ENCODE measurements at regions not wholly inside any gene's neighbourhood (a gene's known extent, or its start where the extent isn't known, plus 50 kb on each side); places are given as distances from the start of the nearest gene placed in this dataset.

DNA sequence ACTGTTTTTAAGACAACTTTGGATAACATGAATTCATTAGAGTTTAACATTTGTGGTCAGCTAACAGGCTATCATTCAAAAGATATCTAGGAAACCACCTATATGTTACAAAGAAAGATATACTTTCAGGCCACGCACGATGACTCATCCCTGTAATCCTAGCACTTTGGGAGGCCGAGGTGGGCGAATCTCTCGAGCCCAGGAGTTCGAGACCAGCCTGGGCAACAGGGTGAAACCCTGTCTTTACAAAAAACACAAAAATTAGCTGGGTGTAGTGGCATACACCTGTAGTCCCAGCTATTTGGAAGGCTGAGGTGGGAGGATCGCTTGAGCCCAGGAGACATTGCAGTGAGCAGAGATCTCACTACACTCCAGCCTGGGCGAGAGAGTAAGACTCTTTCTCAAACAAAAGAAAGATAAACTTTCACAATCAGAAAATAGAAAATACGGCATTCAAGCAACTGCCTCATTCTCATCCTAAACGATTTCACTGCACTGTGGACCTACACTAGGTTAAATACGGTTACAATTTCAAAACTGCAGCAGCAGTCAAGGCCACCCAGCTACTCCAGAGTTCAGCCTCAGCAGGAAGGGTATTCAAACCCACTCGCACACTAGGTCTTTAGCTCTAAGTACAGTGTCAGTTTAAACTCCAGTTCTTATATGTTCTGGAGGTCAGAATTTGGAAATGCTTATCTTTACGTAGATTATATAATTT lies 250.0 kb upstream of the SLC39A10 start:
- no peaks in the 10 kb centered on the region for H3K27me3 ChIP-seq (ENCODE audit: insufficient read depth, low read length)
- no peak overlapping the region for H3K18ac ChIP-seq (ENCODE audit: low read length)
- H2BK120ac ChIP-seq (ENCODE audit: insufficient read depth, low read length, poor library complexity) = no peak overlapping the region
- no peak overlapping the region for H2BK12ac ChIP-seq (ENCODE audit: low read length)
- H3K4me1 ChIP-seq (ENCODE audit: control insufficient read depth in 1 of 2, insufficient read depth in 2 of 2, low read length in 2 of 2) = no peaks in the 10 kb centered on the region
- H4K8ac ChIP-seq (ENCODE audit: low read depth, low read length) = peak overlapping the region; percentile 38
- no peak overlapping the region for H3K23ac ChIP-seq (ENCODE audit: low read length)
- H2AK5ac ChIP-seq (ENCODE audit: low read length) = no peak overlapping the region
- H3K4ac ChIP-seq (ENCODE audit: low read depth, low read length) = no peak overlapping the region
- no peaks in the 10 kb centered on the region for H3K9me3 ChIP-seq (ENCODE audit: insufficient read depth, low read depth, low read length)
- H3K9ac ChIP-seq (ENCODE audit: low read length) = no peak overlapping the region
- H3K79me2 ChIP-seq (ENCODE audit: control insufficient read depth, insufficient read depth, low read length, poor library complexity) = no peaks in the 10 kb centered on the region
- H3K14ac ChIP-seq (ENCODE audit: low read length) = no peak overlapping the region
- no peak overlapping the region for H3K4me3 ChIP-seq (ENCODE audit: low read depth, low read length)
- no CpG with 5 or more reads among the region's 13 CpGs for WGBS (ENCODE audit: extremely low coverage, insufficient coverage, insufficient read length)
- H3K4me2 ChIP-seq (ENCODE audit: low read length) = no peak overlapping the region
- H4K91ac ChIP-seq (ENCODE audit: low read depth, low read length) = no peak overlapping the region
- no peak for DNase-seq
- H3K27ac ChIP-seq (ENCODE audit: low read depth, low read length) = no peak overlapping the region
- H3K36me3 ChIP-seq (ENCODE audit: control insufficient read depth in 1 of 2, insufficient read depth in 2 of 2, low read length in 2 of 2) = no peaks in the 10 kb centered on the region
- no peak overlapping the region for H2BK5ac ChIP-seq (ENCODE audit: low read depth, low read length, poor library complexity)
- no peak overlapping the region for H2AFZ ChIP-seq (ENCODE audit: insufficient read depth, low read length, poor library complexity)
- H3K79me1 ChIP-seq (ENCODE audit: low read length) = no peaks in the 10 kb centered on the region
- H4K12ac ChIP-seq (ENCODE audit: low read depth, low read length) = no peak overlapping the region

DNA sequence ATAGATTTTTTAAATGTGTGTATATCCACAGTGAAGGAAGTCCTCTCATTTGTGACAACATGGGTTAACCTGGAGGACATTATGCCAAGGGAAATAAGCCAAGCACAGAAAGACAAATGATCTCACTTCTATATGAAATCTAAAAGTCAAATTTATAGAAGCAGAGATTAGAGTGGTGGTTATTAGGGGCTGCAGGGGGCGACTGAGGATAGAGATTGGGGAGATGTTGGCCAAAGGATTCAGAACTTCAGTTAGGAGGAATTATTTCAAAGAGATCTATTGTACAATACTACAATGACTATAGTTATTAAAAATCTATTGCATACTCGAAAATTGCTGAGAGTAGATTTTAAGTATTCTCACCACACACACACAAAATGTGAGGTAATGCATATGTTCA lies 252.4 kb upstream of the SLC39A10 start:
- H3K9me3 ChIP-seq (ENCODE audit: insufficient read depth, low read depth, low read length) = no peaks in the 10 kb centered on the region
- no peak overlapping the region for H4K12ac ChIP-seq (ENCODE audit: low read depth, low read length)
- H2BK5ac ChIP-seq (ENCODE audit: low read depth, low read length, poor library complexity) = no peak overlapping the region
- no peak overlapping the region for H3K4me2 ChIP-seq (ENCODE audit: low read length)
- no peaks in the 10 kb centered on the region for H3K36me3 ChIP-seq (ENCODE audit: control insufficient read depth in 1 of 2, insufficient read depth in 2 of 2, low read length in 2 of 2)
- H3K27me3 ChIP-seq (ENCODE audit: insufficient read depth, low read length) = no peaks in the 10 kb centered on the region
- H3K4ac ChIP-seq (ENCODE audit: low read depth, low read length) = no peak overlapping the region
- no peaks in the 10 kb centered on the region for H3K4me1 ChIP-seq (ENCODE audit: control insufficient read depth in 1 of 2, insufficient read depth in 2 of 2, low read length in 2 of 2)
- no peak overlapping the region for H3K14ac ChIP-seq (ENCODE audit: low read length)
- H3K23ac ChIP-seq (ENCODE audit: low read length) = no peak overlapping the region
- H3K4me3 ChIP-seq (ENCODE audit: low read depth, low read length) = no peak overlapping the region
- no peak overlapping the region for H3K18ac ChIP-seq (ENCODE audit: low read length)
- DNase-seq = no peak
- H2BK12ac ChIP-seq (ENCODE audit: low read length) = no peak overlapping the region
- H3K27ac ChIP-seq (ENCODE audit: low read depth, low read length) = no peak overlapping the region
- H2AK5ac ChIP-seq (ENCODE audit: low read length) = no peak overlapping the region
- H4K91ac ChIP-seq (ENCODE audit: low read depth, low read length) = no peak overlapping the region
- H2AFZ ChIP-seq (ENCODE audit: insufficient read depth, low read length, poor library complexity) = no peak overlapping the region
- H3K9ac ChIP-seq (ENCODE audit: low read length) = no peak overlapping the region
- WGBS (ENCODE audit: extremely low coverage, insufficient coverage, insufficient read length) = no CpG with 5 or more reads among the region's 2 CpGs
- no peaks in the 10 kb centered on the region for H3K79me2 ChIP-seq (ENCODE audit: control insufficient read depth, insufficient read depth, low read length, poor library complexity)
- no peak overlapping the region for H4K8ac ChIP-seq (ENCODE audit: low read depth, low read length)
- no peak overlapping the region for H2BK120ac ChIP-seq (ENCODE audit: insufficient read depth, low read length, poor library complexity)
- H3K79me1 ChIP-seq (ENCODE audit: low read length) = no peaks in the 10 kb centered on the region

DNA sequence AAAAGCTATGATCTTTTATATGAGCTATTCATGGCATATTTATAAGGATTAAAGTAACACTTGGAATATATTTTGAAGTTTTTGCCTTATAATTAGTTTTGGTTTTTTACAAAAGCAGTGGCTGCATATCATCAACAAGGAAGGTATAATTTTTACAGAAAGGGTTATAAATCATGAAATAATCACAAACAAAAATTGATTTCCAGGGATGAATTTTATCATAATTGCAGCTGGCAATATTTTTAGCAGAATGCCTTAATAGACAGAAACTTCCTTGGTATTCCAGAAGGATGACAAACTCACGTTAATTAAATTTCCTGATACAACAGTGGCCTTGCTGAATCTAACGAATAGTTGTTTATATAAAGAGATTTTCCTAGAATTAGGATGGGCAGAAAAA lies 260.5 kb upstream of the SLC39A10 start:
- Histone ChIP-seq H2AFZ (ENCODE audit: insufficient read depth, low read length, poor library complexity) (no peak overlapping the region), H2AK5ac (ENCODE audit: low read length) (no peak overlapping the region), H3K27ac (ENCODE audit: low read depth, low read length) (no peak overlapping the region), H2BK5ac (ENCODE audit: low read depth, low read length, poor library complexity) (no peak overlapping the region), H2BK12ac (ENCODE audit: low read length) (no peak overlapping the region), H3K9ac (ENCODE audit: low read length) (no peak overlapping the region), H3K18ac (ENCODE audit: low read length) (no peak overlapping the region), H4K12ac (ENCODE audit: low read depth, low read length) (no peak overlapping the region), H3K14ac (ENCODE audit: low read length) (no peak overlapping the region), H4K8ac (ENCODE audit: low read depth, low read length) (no peak overlapping the region), H3K9me3 (ENCODE audit: insufficient read depth, low read depth, low read length) (no peaks in the 10 kb centered on the region), H2BK120ac (ENCODE audit: insufficient read depth, low read length, poor library complexity) (no peak overlapping the region), H3K36me3 (ENCODE audit: control insufficient read depth in 1 of 2, insufficient read depth in 2 of 2, low read length in 2 of 2) (no peaks in the 10 kb centered on the region), H3K79me2 (ENCODE audit: control insufficient read depth, insufficient read depth, low read length, poor library complexity) (no peaks in the 10 kb centered on the region), H3K27me3 (ENCODE audit: insufficient read depth, low read length) (no peaks in the 10 kb centered on the region), H3K4me1 (ENCODE audit: control insufficient read depth in 1 of 2, insufficient read depth in 2 of 2, low read length in 2 of 2) (no peaks in the 10 kb centered on the region), H3K4me3 (ENCODE audit: low read depth, low read length) (no peak overlapping the region), H3K79me1 (ENCODE audit: low read length) (no peaks in the 10 kb centered on the region), H3K4me2 (ENCODE audit: low read length) (no peak overlapping the region), H3K4ac (ENCODE audit: low read depth, low read length) (no peak overlapping the region), H4K91ac (ENCODE audit: low read depth, low read length) (no peak overlapping the region), H3K23ac (ENCODE audit: low read length) (no peak overlapping the region)
- DNase-seq = no peak
- WGBS (ENCODE audit: extremely low coverage, insufficient coverage, insufficient read length) = no CpG with 5 or more reads among the region's 2 CpGs

DNA sequence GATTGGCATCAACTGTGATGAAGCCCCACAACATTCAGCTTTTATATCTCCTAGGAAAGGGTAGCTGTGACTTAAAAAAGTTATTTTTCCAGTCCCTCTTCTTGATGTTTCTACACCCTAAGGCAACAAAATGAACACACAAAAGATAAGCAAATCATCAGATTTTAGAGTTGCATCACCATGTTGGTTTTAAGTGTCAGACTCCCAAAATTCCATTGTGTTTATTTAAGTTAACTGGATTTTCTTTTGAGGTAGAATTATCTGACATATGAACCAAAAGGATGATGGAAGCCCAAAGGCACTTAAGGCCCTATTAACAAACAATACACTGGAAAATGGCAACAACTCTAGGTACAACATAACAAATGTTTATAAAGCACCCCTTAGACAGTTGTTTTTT lies 261.7 kb upstream of the SLC39A10 start:
- Histone ChIP-seq H3K27me3 (ENCODE audit: insufficient read depth, low read length) (no peaks in the 10 kb centered on the region), H3K9ac (ENCODE audit: low read length) (no peak overlapping the region), H3K36me3 (ENCODE audit: control insufficient read depth in 1 of 2, insufficient read depth in 2 of 2, low read length in 2 of 2) (no peaks in the 10 kb centered on the region), H4K8ac (ENCODE audit: low read depth, low read length) (no peak overlapping the region), H3K14ac (ENCODE audit: low read length) (no peak overlapping the region), H3K27ac (ENCODE audit: low read depth, low read length) (no peak overlapping the region), H3K9me3 (ENCODE audit: insufficient read depth, low read depth, low read length) (no peaks in the 10 kb centered on the region), H3K4ac (ENCODE audit: low read depth, low read length) (no peak overlapping the region), H3K4me1 (ENCODE audit: control insufficient read depth in 1 of 2, insufficient read depth in 2 of 2, low read length in 2 of 2) (no peaks in the 10 kb centered on the region), H3K4me2 (ENCODE audit: low read length) (no peak overlapping the region), H3K4me3 (ENCODE audit: low read depth, low read length) (no peak overlapping the region), H3K79me1 (ENCODE audit: low read length) (no peaks in the 10 kb centered on the region), H3K23ac (ENCODE audit: low read length) (no peak overlapping the region), H2BK5ac (ENCODE audit: low read depth, low read length, poor library complexity) (no peak overlapping the region), H4K12ac (ENCODE audit: low read depth, low read length) (no peak overlapping the region), H2AFZ (ENCODE audit: insufficient read depth, low read length, poor library complexity) (no peak overlapping the region), H2BK12ac (ENCODE audit: low read length) (no peak overlapping the region), H3K79me2 (ENCODE audit: control insufficient read depth, insufficient read depth, low read length, poor library complexity) (no peaks in the 10 kb centered on the region), H2AK5ac (ENCODE audit: low read length) (no peak overlapping the region), H2BK120ac (ENCODE audit: insufficient read depth, low read length, poor library complexity) (no peak overlapping the region), H3K18ac (ENCODE audit: low read length) (no peak overlapping the region), H4K91ac (ENCODE audit: low read depth, low read length) (no peak overlapping the region)
- DNase-seq = peak in 1 of 2 donors; percentile 22

Measured in trophoblast cell (in vitro differentiated cells and primary cell).